PC-3 (cell line): ENCODE measurements at regions not wholly inside any gene's neighbourhood (a gene's known extent, or its start where the extent isn't known, plus 50 kb on each side); places are given as distances from the start of the nearest gene placed in this dataset.
A peak's percentile ranks its signal among the peaks of the same experiment; 100 is the strongest.

Source experiments
- ATAC-seq: fragments of 200-7000 bp; cut with Tn5 transposase; 2 replicates; pipeline ENCODE4 v1.9.1; 2020; ENCODE audit warnings: mild to moderate bottlenecking, moderate library complexity
- BruUV-seq: library from RNA; stranded (reverse); fragments of 400-500 nt; replicated peaks from 2 replicates; lab custom pipeline; 2021; lab: Mats Ljungman, UMichigan
- CTCF ChIA-PET: fragments of 300-600 bp; sonication (Branson Sonifier 250); formaldehyde crosslinking; loops from one replicate; lab custom pipeline; 2022; ENCODE audit warnings: antibody characterized with exemption; lab: Charles Lee
- POLR2A ChIA-PET: fragments of 300-600 bp; sonication (Branson Sonifier 250); formaldehyde crosslinking; loops from one replicate; lab custom pipeline; 2022; ENCODE audit warnings: antibody characterized with exemption; ENCODE audit not compliant: unreplicated experiment; lab: Charles Lee
- DNase-seq: peaks from one replicate; pipeline ENCODE4 v3.0.0-alpha.2; 2015
- H2AFZ ChIP-seq: fragments of 300-600 bp; sonication (generic); 2 replicates; pipeline ENCODE4 v1.6.0; 2016; ENCODE audit warnings: antibody characterized with exemption, low read length
- H3F3A ChIP-seq: fragments of 300-600 bp; sonication (generic); one replicate; pipeline ENCODE4 v1.6.0; 2017; ENCODE audit warnings: antibody characterized with exemption, low read length, control low read depth, mild to moderate bottlenecking; ENCODE audit not compliant: unreplicated experiment
- H3K27ac ChIP-seq: fragments of 300-600 bp; sonication (generic); 2 replicates; pipeline ENCODE4 v1.5.1; 2016; ENCODE audit warnings: mild to moderate bottlenecking, low read length
- H3K27me3 ChIP-seq: fragments of 300-600 bp; sonication (generic); 2 replicates; pipeline ENCODE4 v1.6.1; 2016; ENCODE audit warnings: low read length, mixed read lengths
- H3K36me3 ChIP-seq: fragments of 300-600 bp; sonication (generic); 2 replicates; pipeline ENCODE4 v1.6.1; 2016; ENCODE audit warnings: low read depth, mixed run types, low read length, mixed read lengths
- H3K4me1 ChIP-seq: fragments of 300-600 bp; sonication (generic); 2 replicates; pipeline ENCODE4 v1.5.1; 2016; ENCODE audit warnings: low read length; ENCODE audit not compliant: insufficient read depth
- H3K4me2 ChIP-seq: fragments of 300-600 bp; sonication (generic); 2 replicates; pipeline ENCODE4 v1.6.0; 2016; ENCODE audit warnings: low read length
- H3K4me3 ChIP-seq: fragments of 300-600 bp; sonication (generic); 2 replicates; pipeline ENCODE4 v1.5.1; 2016; ENCODE audit warnings: mild to moderate bottlenecking, low read length, mixed read lengths
- H3K79me2 ChIP-seq: fragments of 300-600 bp; sonication (generic); 2 replicates; pipeline ENCODE4 v1.6.1; 2017; ENCODE audit warnings: low read length, mixed read lengths
- H3K9ac ChIP-seq: fragments of 300-600 bp; sonication (generic); 2 replicates; pipeline ENCODE4 v1.6.0; 2016; ENCODE audit warnings: mild to moderate bottlenecking, low read length
- H3K9me2 ChIP-seq: fragments of 300-600 bp; sonication (generic); replicated peaks from 2 replicates; pipeline ENCODE4 v1.6.1; 2016; ENCODE audit warnings: mixed run types, low read length, mixed read lengths
- H3K9me3 ChIP-seq: fragments of 300-600 bp; sonication (generic); 2 replicates; pipeline ENCODE4 v1.6.1; 2016; ENCODE audit warnings: low read length, mixed read lengths
- H4K20me1 ChIP-seq: fragments of 300-600 bp; sonication (generic); 2 replicates; pipeline ENCODE4 v1.6.1; 2016; ENCODE audit warnings: low read length, mixed read lengths
- CTCF ChIP-seq: fragments of 300-600 bp; sonication (generic); conservative IDR thresholded peaks from 2 replicates; pipeline ENCODE4 v1.5.1; 2017; ENCODE audit warnings: antibody characterized with exemption, low read depth, mild to moderate bottlenecking, low read length
- EZH2 ChIP-seq: fragments of 300-600 bp; sonication (generic); IDR thresholded peaks from one replicate; pipeline ENCODE4 v1.6.1; 2017; ENCODE audit warnings: antibody characterized with exemption, mild to moderate bottlenecking, low read length; ENCODE audit not compliant: unreplicated experiment
- EZH2phosphoT487 ChIP-seq: fragments of 300-600 bp; sonication (generic); IDR thresholded peaks from 2 replicates; pipeline ENCODE4 v1.6.1; 2018; ENCODE audit warnings: mild to moderate bottlenecking, antibody characterized with exemption, low read length, borderline replicate concordance
- intact Hi-C: fragments of 100-400 bp; cut with micrococcal nuclease; formaldehyde crosslinking; loops from 2 replicates; pipeline ENCODE4 v1.9.0; 2023
- microRNA-seq: library from miRNA; unstranded; fragments of <30 nt; microRNA quantifications from one replicate; pipeline ENCODE4 v1.1.0, GENCODE V29; 2020; ENCODE audit not compliant: unreplicated experiment

GRCh38 chr21:17462276-17462981 lies 50.4 kb upstream of the CXADR start:
- H3K36me3 ChIP-seq, result no peaks in the 10 kb centered on the region
- H3K9me2 ChIP-seq, result no peaks in the 10 kb centered on the region
- H3K27me3 ChIP-seq, result no peaks in the 10 kb centered on the region
- no peaks in the 10 kb centered on the region for H3K9me3 ChIP-seq
- ChIA-PET POLR2A (no interaction called here), CTCF (no interaction called here)
- H2AFZ ChIP-seq, result no peak overlapping the region
- intact Hi-C loops, result no loop called here
- BruUV-seq, result no TSS peak
- ATAC-seq (no peak), DNase-seq (peak; percentile 14)
- no peaks in the 10 kb centered on the region for H3K79me2 ChIP-seq
- no peak overlapping the region for H3K9ac ChIP-seq
- H3F3A ChIP-seq, result no peaks in the 10 kb centered on the region
- no peak overlapping the region for H3K27ac ChIP-seq
- TF ChIP-seq CTCF, result no peak
- TF ChIP-seq EZH2, result no peak
- no peak for TF ChIP-seq EZH2phosphoT487
- H3K4me2 ChIP-seq, result no peak overlapping the region
- H3K4me3 ChIP-seq, result no peak overlapping the region
- no peaks in the 10 kb centered on the region for H4K20me1 ChIP-seq
- no peaks in the 10 kb centered on the region for H3K4me1 ChIP-seq

Small RNA genes in the stretch of these regions (microRNA-seq; reads per million reads assigned to microRNA genes)
- gene MIR125B2 (27.1 reads per million, percentile 49 among the genes with 10 or more reads in this experiment), gene MIR99A (254 reads per million, percentile 73 among the genes with 10 or more reads in this experiment), gene MIRLET7C (63.1 reads per million, percentile 59 among the genes with 10 or more reads in this experiment)
